SH-SY5Y (cell line): ENCODE measurements at regions not wholly inside any gene's neighbourhood (a gene's known extent, or its start where the extent isn't known, plus 50 kb on each side); places are given as distances from the start of the nearest gene placed in this dataset.

Experiments used
- GATA2 ChIP-seq: IDR thresholded peaks from 2 replicates; pipeline ENCODE4 v1.6.1; 2011; ENCODE audit warnings: mild to moderate bottlenecking, low read depth, low read length
- GATA3 ChIP-seq: IDR thresholded peaks from 2 replicates; pipeline ENCODE4 v1.6.1; 2011; ENCODE audit warnings: low read depth, mild to moderate bottlenecking, low read length, moderate library complexity

- TF ChIP-seq GATA3 (no peak), GATA2 (no peak)
These were observed 430.1 kb upstream of the DAB2 start for GRCh38 chr5:39854771-39855410.

- TF ChIP-seq GATA3, result no peak
- no peak for TF ChIP-seq GATA2
These were observed 425.5 kb upstream of the DAB2 start for GRCh38 chr5:39850291-39850690.

GRCh38 chr5:39846144-39846543 is 421.4 kb upstream of the DAB2 start:
- TF ChIP-seq GATA3 (no peak), GATA2 (no peak)

- TF ChIP-seq GATA3, result no peak
- no peak for TF ChIP-seq GATA2
These were observed 419.0 kb upstream of the DAB2 start for GRCh38 chr5:39843767-39844166.

GRCh38 chr5:39835371-39835770 is 410.6 kb upstream of the DAB2 start:
- TF ChIP-seq GATA3, result no peak

GRCh38 chr5:39829441-39829840 is 404.7 kb upstream of the DAB2 start:
- no peak for TF ChIP-seq GATA3
- no peak for TF ChIP-seq GATA2

GRCh38 chr5:39826051-39826450 is 401.3 kb upstream of the DAB2 start:
- no peak for TF ChIP-seq GATA3
- TF ChIP-seq GATA2, result no peak

GRCh38 chr5:39825301-39825700 is 400.5 kb upstream of the DAB2 start:
- TF ChIP-seq GATA3, result no peak
- TF ChIP-seq GATA2, result no peak

GRCh38 chr5:39822020-39822419 is 397.2 kb upstream of the DAB2 start:
- no peak for TF ChIP-seq GATA3
- no peak for TF ChIP-seq GATA2

GRCh38 chr5:39816866-39817265 is 392.1 kb upstream of the DAB2 start:
- TF ChIP-seq GATA2 (no peak), GATA3 (no peak)

GRCh38 chr5:39816156-39816845 is 391.5 kb upstream of the DAB2 start:
- TF ChIP-seq GATA3 (no peak), GATA2 (no peak)

- no peak for TF ChIP-seq GATA3
- no peak for TF ChIP-seq GATA2
These were observed 390.9 kb upstream of the DAB2 start for GRCh38 chr5:39815711-39816110.

- TF ChIP-seq GATA3 (no peak), GATA2 (no peak)
These were observed 386.6 kb upstream of the DAB2 start for GRCh38 chr5:39811381-39811780.

GRCh38 chr5:39808656-39809055 is 383.9 kb upstream of the DAB2 start:
- TF ChIP-seq GATA3 (no peak), GATA2 (no peak)

- no peak for TF ChIP-seq GATA2
- no peak for TF ChIP-seq GATA3
These were observed 376.5 kb upstream of the DAB2 start for GRCh38 chr5:39801306-39801705.

- TF ChIP-seq GATA2 (no peak), GATA3 (no peak)
These were observed 375.3 kb upstream of the DAB2 start for GRCh38 chr5:39800042-39800601.
